GM19324 (cell line): ENCODE measurements at regions not wholly inside any gene's neighbourhood (a gene's known extent, or its start where the extent isn't known, plus 50 kb on each side); places are given as distances from the start of the nearest gene placed in this dataset.

Source experiments
- ATAC-seq: cut with Tn5 transposase; IDR thresholded peaks from one replicate; pipeline ENCODE4 v1.9.1; 2021; ENCODE audit warnings: mild to moderate bottlenecking, moderate library complexity; ENCODE audit not compliant: unreplicated experiment, low FRiP score

GRCh38 chr1:106447466-106447865 lies 609.0 kb upstream of the PRMT6 start:
- ATAC-seq, result no peak

DNA sequence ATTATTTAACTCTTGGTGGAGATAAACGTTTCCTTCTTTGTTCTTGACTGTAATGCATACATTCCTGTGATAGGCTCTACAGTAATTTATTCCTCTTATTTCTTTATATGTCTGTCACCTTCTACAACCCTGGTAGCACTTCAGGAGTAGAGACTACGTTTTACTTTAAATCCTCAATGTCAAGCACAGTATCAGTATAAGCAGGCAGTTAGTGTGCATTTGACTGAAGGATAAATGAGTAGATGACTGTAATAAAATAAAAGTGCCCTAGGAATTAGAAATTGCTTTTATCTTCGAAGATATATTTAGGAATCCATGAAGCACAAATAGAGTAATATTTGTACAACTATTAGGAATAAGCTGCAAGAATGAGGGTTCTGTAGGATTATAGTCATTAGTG lies 599.6 kb upstream of the PRMT6 start:
- no peak for ATAC-seq

- ATAC-seq, result no peak
Observed at GRCh38 chr1:106457368-106457767, 599.1 kb upstream of the PRMT6 start.

DNA sequence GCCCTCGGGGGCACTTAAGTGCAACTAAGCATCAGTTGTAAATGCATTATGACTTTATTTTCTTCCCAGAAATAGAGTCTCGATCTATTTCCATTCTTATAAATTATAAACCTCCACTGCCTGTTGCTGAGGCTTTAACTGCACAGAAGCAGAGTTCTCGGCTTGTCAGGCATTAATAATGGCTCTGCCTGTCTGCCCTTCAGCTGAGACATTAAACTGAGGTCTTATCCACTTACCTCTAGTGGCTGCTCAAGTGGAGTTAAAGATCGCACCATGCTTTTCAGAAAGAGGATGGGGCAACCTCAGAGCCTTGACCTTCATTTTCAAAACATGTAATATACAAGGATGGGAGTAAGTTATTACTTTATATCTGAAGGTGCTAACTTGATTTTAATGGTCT lies 597.6 kb upstream of the PRMT6 start:
- ATAC-seq, result no peak

- ATAC-seq, result no peak
Observed at GRCh38 chr1:106459418-106459817, 597.1 kb upstream of the PRMT6 start.

GRCh38 chr1:106465666-106466065 lies 590.8 kb upstream of the PRMT6 start:
- no peak for ATAC-seq

GRCh38 chr1:106480629-106481028 lies 575.8 kb upstream of the PRMT6 start:
- no peak for ATAC-seq

DNA sequence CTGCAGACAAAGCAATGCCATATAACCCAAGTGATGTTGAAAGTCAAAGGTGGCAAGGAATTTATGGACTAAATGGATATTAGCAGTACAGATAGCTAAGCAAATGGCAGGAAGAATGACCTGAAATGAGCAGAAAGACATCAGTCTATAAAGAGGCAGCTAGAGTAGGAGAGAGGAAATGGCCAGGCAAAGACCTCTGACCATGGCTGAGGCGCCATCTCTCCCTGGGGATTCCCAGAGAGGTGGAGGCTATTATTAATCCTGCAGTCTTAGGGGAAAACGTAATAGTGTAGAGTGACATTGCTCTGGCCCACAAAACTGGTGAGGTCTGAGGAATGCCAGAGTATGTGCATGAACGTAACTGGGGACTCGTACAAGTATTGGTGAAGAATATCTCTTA lies 563.6 kb upstream of the PRMT6 start:
- no peak for ATAC-seq

DNA sequence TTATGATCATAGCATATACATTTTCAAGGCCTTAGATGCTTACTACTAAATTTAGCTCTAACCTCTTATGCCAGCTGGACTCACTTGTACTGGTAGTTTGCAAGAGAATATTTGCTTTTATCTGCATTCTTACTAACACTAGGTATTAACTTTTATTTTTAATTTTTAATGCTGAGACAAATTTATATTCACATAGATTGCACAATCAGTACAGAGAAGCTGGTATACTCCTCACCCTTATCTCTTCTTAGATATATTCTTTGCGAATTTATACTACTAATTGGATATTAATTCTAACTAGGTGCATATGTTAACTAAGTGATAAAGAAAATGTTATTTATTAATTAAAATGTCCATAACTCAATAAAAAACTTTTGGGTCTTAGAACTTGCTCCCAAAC lies 561.8 kb upstream of the PRMT6 start:
- no peak for ATAC-seq

- no peak for ATAC-seq
Observed at GRCh38 chr1:106498238-106498637, 558.2 kb upstream of the PRMT6 start.

- no peak for ATAC-seq
Observed at GRCh38 chr1:106502659-106503058, 553.8 kb upstream of the PRMT6 start.

GRCh38 chr1:106515375-106515774 lies 541.1 kb upstream of the PRMT6 start:
- ATAC-seq, result no peak

DNA sequence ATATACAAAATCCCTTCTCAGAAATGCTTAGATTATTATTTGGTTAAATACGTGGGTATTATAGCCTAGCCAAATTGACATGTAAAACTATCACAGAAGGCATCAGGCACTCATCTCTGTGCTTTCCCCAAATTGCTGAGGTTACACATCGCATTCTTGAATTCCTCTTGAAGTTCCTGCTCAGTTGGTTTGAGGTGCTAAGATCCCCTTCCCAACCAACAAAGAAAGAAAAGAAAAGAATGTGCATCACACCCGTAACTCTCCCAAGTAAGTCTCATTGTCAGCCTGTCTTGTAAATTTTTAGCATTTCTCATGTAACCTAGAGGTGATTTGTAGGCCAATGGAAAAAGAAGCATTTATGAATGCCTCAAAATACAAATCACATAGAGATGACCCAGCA lies 539.2 kb upstream of the PRMT6 start:
- no peak for ATAC-seq

DNA sequence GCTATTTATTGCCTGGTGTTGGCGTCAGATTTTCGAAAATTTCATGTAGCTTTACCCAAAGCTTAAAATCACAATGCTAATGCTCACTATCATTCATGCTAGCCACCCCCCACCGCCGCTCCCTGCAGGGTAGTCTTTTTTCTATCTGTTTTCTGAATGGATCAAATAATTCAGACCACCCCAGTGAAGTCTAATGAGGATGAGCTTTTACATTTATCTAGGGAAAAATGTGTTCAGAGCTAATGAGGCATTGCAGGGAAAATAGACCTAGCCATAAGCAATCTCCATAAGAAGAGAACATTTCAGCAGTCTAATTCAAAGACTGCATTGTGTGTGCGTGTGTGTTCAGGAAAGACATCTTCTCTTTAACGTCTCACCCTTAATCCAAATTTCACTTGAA lies 533.0 kb upstream of the PRMT6 start:
- ATAC-seq, result no peak

- ATAC-seq, result no peak
Observed at GRCh38 chr1:106524631-106525030, 531.8 kb upstream of the PRMT6 start.

GRCh38 chr1:106526650-106527049 lies 529.8 kb upstream of the PRMT6 start:
- ATAC-seq, result no peak

DNA sequence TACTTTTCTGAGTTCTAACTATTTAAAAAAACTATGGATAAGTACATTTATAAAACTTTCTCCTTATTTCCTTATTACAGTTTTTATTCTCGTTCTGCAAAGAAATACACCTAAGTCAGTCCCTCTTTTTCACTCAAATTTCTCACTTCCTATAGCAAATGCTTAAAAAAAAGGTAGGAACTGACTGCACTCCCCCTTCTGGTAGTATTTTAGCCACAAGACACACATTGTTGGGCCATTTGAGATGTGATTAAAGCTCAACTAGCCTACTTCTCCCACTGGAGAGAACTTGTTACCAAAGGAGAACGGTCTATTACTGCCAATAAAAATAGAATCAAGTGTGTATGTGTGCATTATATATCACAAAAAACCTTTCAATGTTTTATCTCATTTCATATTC lies 521.9 kb upstream of the PRMT6 start:
- no peak for ATAC-seq

DNA sequence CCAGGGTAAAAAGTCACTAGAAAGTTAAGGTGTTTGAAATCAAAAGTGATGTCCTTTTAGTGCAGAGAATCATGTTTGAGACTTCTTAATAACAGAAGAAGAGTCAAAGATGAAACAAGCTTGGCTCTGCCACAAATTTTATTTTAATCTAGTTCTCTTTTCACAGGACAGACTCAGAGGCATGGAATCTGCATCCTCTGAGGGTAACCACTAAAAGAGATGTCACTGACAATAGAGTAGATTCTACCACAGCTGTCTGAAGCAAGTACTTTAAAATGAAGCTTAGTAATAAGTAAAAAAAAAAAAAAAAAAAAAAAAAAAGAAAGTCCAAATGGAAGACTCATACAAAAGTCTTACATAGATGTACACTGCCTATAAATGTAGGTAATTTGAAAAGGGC lies 519.7 kb upstream of the PRMT6 start:
- ATAC-seq, result no peak

- ATAC-seq, result no peak
Observed at GRCh38 chr1:106548726-106549125, 507.7 kb upstream of the PRMT6 start.

GRCh38 chr1:106554294-106554693 lies 502.2 kb upstream of the PRMT6 start:
- ATAC-seq, result no peak

- ATAC-seq, result no peak
Observed at GRCh38 chr1:106555571-106555970, 500.9 kb upstream of the PRMT6 start.

GRCh38 chr1:106564192-106564591 lies 492.3 kb upstream of the PRMT6 start:
- ATAC-seq, result no peak

DNA sequence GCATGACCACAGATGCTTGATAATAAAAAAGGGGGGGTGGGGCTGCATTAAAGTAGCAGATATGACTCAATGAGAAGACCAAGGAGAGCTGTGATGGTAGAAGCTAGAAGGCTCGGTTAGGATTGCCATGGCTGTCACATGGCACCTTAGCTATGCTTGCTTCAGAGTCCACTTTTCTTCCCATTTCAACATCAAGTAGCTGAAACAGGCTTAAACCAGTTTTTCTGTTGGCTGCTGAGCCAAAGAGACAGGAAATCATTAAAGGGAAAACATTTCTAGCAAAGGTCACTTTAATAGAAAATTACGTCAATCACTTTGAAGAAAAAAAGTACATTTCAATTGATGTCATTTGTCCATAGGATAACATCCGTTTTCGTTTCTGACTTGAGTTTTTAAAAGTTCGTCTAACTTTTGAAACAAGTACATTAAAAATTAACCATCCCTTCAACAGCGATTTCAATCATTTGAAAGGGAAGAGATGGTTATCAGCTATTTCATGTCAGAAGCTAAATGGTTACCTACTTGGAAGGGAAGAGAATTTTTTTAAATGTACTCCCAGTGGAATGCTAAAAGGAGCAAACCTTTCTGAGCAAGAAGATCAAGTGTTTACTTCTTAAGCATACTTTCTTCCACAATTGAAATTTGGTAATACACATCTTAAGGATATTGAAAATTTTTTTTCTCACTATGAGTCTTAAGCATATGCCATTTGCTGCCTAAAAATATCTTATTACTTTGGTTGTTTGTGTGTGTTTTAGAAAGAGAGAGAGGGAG lies 488.1 kb upstream of the PRMT6 start:
- no peak for ATAC-seq
